GM19397 (cell line): ENCODE measurements at regions not wholly inside any gene's neighbourhood (a gene's known extent, or its start where the extent isn't known, plus 50 kb on each side); places are given as distances from the start of the nearest gene placed in this dataset.

ENCODE experiments used
- ATAC-seq: cut with Tn5 transposase; IDR thresholded peaks from one replicate; pipeline ENCODE4 v1.9.1; 2021; ENCODE audit warnings: mild to moderate bottlenecking, moderate library complexity; ENCODE audit not compliant: unreplicated experiment

GRCh38 chr7:116310141-116310540 lies 99.8 kb downstream of the TES start:
- ATAC-seq, result no peak

- ATAC-seq, result no peak
Measured at GRCh38 chr7:116311259-116311658, 100.9 kb downstream of the TES start.

- no peak for ATAC-seq
Measured at GRCh38 chr7:116311816-116312471, 101.6 kb downstream of the TES start.

GRCh38 chr7:116315293-116315692 lies 105.0 kb downstream of the TES start:
- ATAC-seq, result no peak

GRCh38 chr7:116315803-116316202 lies 105.5 kb downstream of the TES start:
- no peak for ATAC-seq

GRCh38 chr7:116316838-116317628 lies 106.7 kb downstream of the TES start:
- peak; percentile 88 for ATAC-seq

- ATAC-seq, result no peak
Measured at GRCh38 chr7:116317907-116318306, 107.6 kb downstream of the TES start.

- ATAC-seq, result no peak
Measured at GRCh38 chr7:116322541-116322940, 112.2 kb downstream of the TES start.

- no peak for ATAC-seq
Measured at GRCh38 chr7:116324582-116324981, 114.2 kb downstream of the TES start.

- ATAC-seq, result no peak
Measured at GRCh38 chr7:116325517-116325916, 115.2 kb downstream of the TES start.

- ATAC-seq, result no peak
Measured at GRCh38 chr7:116327135-116327534, 116.8 kb downstream of the TES start.

GRCh38 chr7:116327752-116328151 lies 117.4 kb downstream of the TES start:
- no peak for ATAC-seq

- no peak for ATAC-seq
Measured at GRCh38 chr7:116328161-116328560, 117.8 kb downstream of the TES start.

- ATAC-seq, result no peak
Measured at GRCh38 chr7:116329686-116330503, 119.6 kb downstream of the TES start.

- no peak for ATAC-seq
Measured at GRCh38 chr7:116331020-116331419, 120.7 kb downstream of the TES start.

- no peak for ATAC-seq
Measured at GRCh38 chr7:116332766-116333165, 122.4 kb downstream of the TES start.

- no peak for ATAC-seq
Measured at GRCh38 chr7:116334555-116334954, 124.2 kb downstream of the TES start.

- ATAC-seq, result no peak
Measured at GRCh38 chr7:116337018-116337417, 126.7 kb downstream of the TES start.

GRCh38 chr7:116337800-116338199 lies 127.5 kb downstream of the TES start:
- ATAC-seq, result no peak

- ATAC-seq, result no peak
Measured at GRCh38 chr7:116339564-116339963, 129.2 kb downstream of the TES start.

- no peak for ATAC-seq
Measured at GRCh38 chr7:116340201-116340847, 130.0 kb downstream of the TES start.
